ENCODE measurements at regions not wholly inside any gene's neighbourhood (a gene's known extent, or its start where the extent isn't known, plus 50 kb on each side); places are given as distances from the start of the nearest gene placed in this dataset.

- in situ Hi-C loops (cut with HindIII; ENCODE audit: low pct_unique_long_range_greater_than_20kb, low sequenced_read_pairs): no loop called here
- no peak for TF ChIP-seq SIN3A (IDR thresholded peaks at IDR 0.05; ENCODE audit: borderline replicate concordance, insufficient read depth, low read depth, low read length)
- TF ChIP-seq, protein P1, sequence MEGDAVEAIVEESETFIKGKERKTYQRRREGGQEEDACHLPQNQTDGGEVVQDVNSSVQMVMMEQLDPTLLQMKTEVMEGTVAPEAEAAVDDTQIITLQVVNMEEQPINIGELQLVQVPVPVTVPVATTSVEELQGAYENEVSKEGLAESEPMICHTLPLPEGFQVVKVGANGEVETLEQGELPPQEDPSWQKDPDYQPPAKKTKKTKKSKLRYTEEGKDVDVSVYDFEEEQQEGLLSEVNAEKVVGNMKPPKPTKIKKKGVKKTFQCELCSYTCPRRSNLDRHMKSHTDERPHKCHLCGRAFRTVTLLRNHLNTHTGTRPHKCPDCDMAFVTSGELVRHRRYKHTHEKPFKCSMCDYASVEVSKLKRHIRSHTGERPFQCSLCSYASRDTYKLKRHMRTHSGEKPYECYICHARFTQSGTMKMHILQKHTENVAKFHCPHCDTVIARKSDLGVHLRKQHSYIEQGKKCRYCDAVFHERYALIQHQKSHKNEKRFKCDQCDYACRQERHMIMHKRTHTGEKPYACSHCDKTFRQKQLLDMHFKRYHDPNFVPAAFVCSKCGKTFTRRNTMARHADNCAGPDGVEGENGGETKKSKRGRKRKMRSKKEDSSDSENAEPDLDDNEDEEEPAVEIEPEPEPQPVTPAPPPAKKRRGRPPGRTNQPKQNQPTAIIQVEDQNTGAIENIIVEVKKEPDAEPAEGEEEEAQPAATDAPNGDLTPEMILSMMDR (IDR thresholded peaks at IDR 0.05): no peak
- no peak for TF ChIP-seq TCF7L2 (IDR thresholded peaks at IDR 0.05; ENCODE audit: low read depth, low read length)
- no peak for TF ChIP-seq POLR2AphosphoS5 (IDR thresholded peaks at IDR 0.05; ENCODE audit: low read depth, low read length)
- TF ChIP-seq, protein P2, sequence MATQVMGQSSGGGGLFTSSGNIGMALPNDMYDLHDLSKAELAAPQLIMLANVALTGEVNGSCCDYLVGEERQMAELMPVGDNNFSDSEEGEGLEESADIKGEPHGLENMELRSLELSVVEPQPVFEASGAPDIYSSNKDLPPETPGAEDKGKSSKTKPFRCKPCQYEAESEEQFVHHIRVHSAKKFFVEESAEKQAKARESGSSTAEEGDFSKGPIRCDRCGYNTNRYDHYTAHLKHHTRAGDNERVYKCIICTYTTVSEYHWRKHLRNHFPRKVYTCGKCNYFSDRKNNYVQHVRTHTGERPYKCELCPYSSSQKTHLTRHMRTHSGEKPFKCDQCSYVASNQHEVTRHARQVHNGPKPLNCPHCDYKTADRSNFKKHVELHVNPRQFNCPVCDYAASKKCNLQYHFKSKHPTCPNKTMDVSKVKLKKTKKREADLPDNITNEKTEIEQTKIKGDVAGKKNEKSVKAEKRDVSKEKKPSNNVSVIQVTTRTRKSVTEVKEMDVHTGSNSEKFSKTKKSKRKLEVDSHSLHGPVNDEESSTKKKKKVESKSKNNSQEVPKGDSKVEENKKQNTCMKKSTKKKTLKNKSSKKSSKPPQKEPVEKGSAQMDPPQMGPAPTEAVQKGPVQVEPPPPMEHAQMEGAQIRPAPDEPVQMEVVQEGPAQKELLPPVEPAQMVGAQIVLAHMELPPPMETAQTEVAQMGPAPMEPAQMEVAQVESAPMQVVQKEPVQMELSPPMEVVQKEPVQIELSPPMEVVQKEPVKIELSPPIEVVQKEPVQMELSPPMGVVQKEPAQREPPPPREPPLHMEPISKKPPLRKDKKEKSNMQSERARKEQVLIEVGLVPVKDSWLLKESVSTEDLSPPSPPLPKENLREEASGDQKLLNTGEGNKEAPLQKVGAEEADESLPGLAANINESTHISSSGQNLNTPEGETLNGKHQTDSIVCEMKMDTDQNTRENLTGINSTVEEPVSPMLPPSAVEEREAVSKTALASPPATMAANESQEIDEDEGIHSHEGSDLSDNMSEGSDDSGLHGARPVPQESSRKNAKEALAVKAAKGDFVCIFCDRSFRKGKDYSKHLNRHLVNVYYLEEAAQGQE (IDR thresholded peaks at IDR 0.05; ENCODE audit: insufficient read depth in 1 of 2, low read depth in 2 of 2, low read length in 1 of 2): no peak
These were observed 54.1 kb upstream of the PDLIM5 start for GRCh38 chr4:94397635-94398034.

DNA sequence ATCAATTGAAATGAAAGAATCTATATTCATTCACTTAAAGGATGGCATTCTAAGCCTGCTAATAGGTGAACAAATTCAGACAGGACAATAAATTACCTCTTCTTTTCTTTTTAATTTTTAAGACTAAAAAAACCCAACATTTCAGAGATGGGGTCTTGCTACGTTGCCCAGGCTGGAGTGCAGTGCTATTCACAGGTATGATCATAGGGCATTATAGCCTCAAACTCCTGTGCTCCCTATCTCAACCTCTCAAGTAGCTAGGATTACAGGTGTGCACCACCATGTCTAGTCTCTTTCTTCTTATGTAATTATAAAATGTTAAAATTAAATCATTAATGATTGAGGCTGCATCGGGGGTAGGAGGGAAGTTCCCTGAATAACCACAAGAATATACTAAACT, 52.5 kb upstream of the PDLIM5 start:
- Histone ChIP-seq H3K4me1 (ENCODE audit: control insufficient read depth, insufficient read depth, low read length) (no peaks in the 10 kb centered on the region), H3K36me3 (ENCODE audit: control insufficient read depth, insufficient read depth, low read length) (no peaks in the 10 kb centered on the region), H3K27me3 (ENCODE audit: control insufficient read depth, insufficient read depth, low read length) (no peaks in the 10 kb centered on the region), H3K9me3 (ENCODE audit: control insufficient read depth, insufficient read depth, low read depth, low read length) (no peaks in the 10 kb centered on the region), H3K4me3 (ENCODE audit: low read depth in 2 of 2, low read length in 2 of 2) (no peak overlapping the region), H3K27ac (ENCODE audit: low read length) (no peak overlapping the region)
- ATAC-seq (no peak), DNase-seq (ENCODE audit: low read depth, low spot score) (no peak)
- in situ Hi-C loops (cut with HindIII; ENCODE audit: low pct_unique_long_range_greater_than_20kb, low sequenced_read_pairs): no loop called here
- no peak for TF ChIP-seq TCF7L2 (IDR thresholded peaks at IDR 0.05; ENCODE audit: low read depth, low read length)
- no TSS peak for BruUV-seq (replicated peaks)
- intact Hi-C loops (cut with micrococcal nuclease; ENCODE audit: unreplicated experiment): no loop called here
- POLR2A ChIA-PET: no interaction called here
- CTCF ChIA-PET: interaction anchor here (0.6 kb wide), 1 partner anchor 187 kb away, joined by 8 read pairs; no protein-coding TSS in a partner anchor

More at GRCh38 chr4:94397635-94398034, 54.1 kb upstream of the PDLIM5 start:
- no peaks in the 10 kb centered on the region for H3K27me3 ChIP-seq (ENCODE audit: control insufficient read depth, insufficient read depth, low read length)
- CTCF ChIA-PET: no interaction called here
- intact Hi-C loops (cut with micrococcal nuclease; ENCODE audit: unreplicated experiment): no loop called here
- DNase-seq (ENCODE audit: low read depth, low spot score) (no peak), ATAC-seq (no peak)
- no peaks in the 10 kb centered on the region for H3K36me3 ChIP-seq (ENCODE audit: control insufficient read depth, insufficient read depth, low read length)
- BruUV-seq (replicated peaks): no TSS peak
- POLR2A ChIA-PET: no interaction called here
- no peaks in the 10 kb centered on the region for H3K9me3 ChIP-seq (ENCODE audit: control insufficient read depth, insufficient read depth, low read depth, low read length)
- H3K4me3 ChIP-seq (ENCODE audit: low read depth in 2 of 2, low read length in 2 of 2): no peak overlapping the region
- no peak overlapping the region for H3K27ac ChIP-seq (ENCODE audit: low read length)
- no peaks in the 10 kb centered on the region for H3K4me1 ChIP-seq (ENCODE audit: control insufficient read depth, insufficient read depth, low read length)

- no peak overlapping the region for H3K4me3 ChIP-seq (ENCODE audit: low read depth in 2 of 2, low read length in 2 of 2)
- H3K9me3 ChIP-seq (ENCODE audit: control insufficient read depth, insufficient read depth, low read depth, low read length): no peaks in the 10 kb centered on the region
- no peak overlapping the region for H3K27ac ChIP-seq (ENCODE audit: low read length)
- TF ChIP-seq, protein P2 (IDR thresholded peaks at IDR 0.05; ENCODE audit: insufficient read depth in 1 of 2, low read depth in 2 of 2, low read length in 1 of 2): no peak
- no peak for TF ChIP-seq SIN3A (IDR thresholded peaks at IDR 0.05; ENCODE audit: borderline replicate concordance, insufficient read depth, low read depth, low read length)
- TF ChIP-seq, protein P1 (IDR thresholded peaks at IDR 0.05): no peak
- no peak for TF ChIP-seq TCF7L2 (IDR thresholded peaks at IDR 0.05; ENCODE audit: low read depth, low read length)
- TF ChIP-seq POLR2AphosphoS5 (IDR thresholded peaks at IDR 0.05; ENCODE audit: low read depth, low read length): no peak
- intact Hi-C loops (cut with micrococcal nuclease; ENCODE audit: unreplicated experiment) (no loop called here), in situ Hi-C loops (cut with HindIII; ENCODE audit: low pct_unique_long_range_greater_than_20kb, low sequenced_read_pairs) (no loop called here)
- POLR2A ChIA-PET: no interaction called here
- H3K36me3 ChIP-seq (ENCODE audit: control insufficient read depth, insufficient read depth, low read length): no peaks in the 10 kb centered on the region
- BruUV-seq (replicated peaks): no TSS peak
- H3K4me1 ChIP-seq (ENCODE audit: control insufficient read depth, insufficient read depth, low read length): no peaks in the 10 kb centered on the region
- CTCF ChIA-PET: interaction anchor here (0.6 kb wide), 1 partner anchor 187 kb away, joined by 8 read pairs; no protein-coding TSS in a partner anchor
- DNase-seq (ENCODE audit: low read depth, low spot score) (no peak), ATAC-seq (no peak)
- no peaks in the 10 kb centered on the region for H3K27me3 ChIP-seq (ENCODE audit: control insufficient read depth, insufficient read depth, low read length)
These were observed 52.0 kb upstream of the PDLIM5 start for GRCh38 chr4:94399721-94400120.

All from Panc1 (cell line).